OCI-LY1 (cell line): ENCODE measurements at regions not wholly inside any gene's neighbourhood (a gene's known extent, or its start where the extent isn't known, plus 50 kb on each side); places are given as distances from the start of the nearest gene placed in this dataset.

Source experiments
- H2AFZ ChIP-seq: fragments of 200-600 bp; sonication (generic), shearing (Covaris generic); 2 replicates; pipeline ENCODE4 v1.6.0; 2014; ENCODE audit warnings: antibody characterized with exemption, mild to moderate bottlenecking, low read length
- H3F3A ChIP-seq: fragments of 200-600 bp; sonication (generic), shearing (Covaris generic); 2 replicates; pipeline ENCODE4 v1.6.0; 2014; ENCODE audit warnings: mild to moderate bottlenecking, antibody characterized with exemption, low read length, moderate library complexity; ENCODE audit not compliant: insufficient read depth
- H3K27ac ChIP-seq: fragments of 200-600 bp; sonication (generic); 2 replicates; pipeline ENCODE4 v1.5.1; 2014; ENCODE audit warnings: low read length, mixed run types, mild to moderate bottlenecking, low read depth; ENCODE audit not compliant: poor library complexity, severe bottlenecking
- H3K27me3 ChIP-seq: fragments of 200-600 bp; sonication (generic); 2 replicates; pipeline ENCODE4 v1.6.0; 2014; ENCODE audit warnings: antibody characterized with exemption, mild to moderate bottlenecking, low read length, moderate library complexity; ENCODE audit not compliant: insufficient read depth
- H3K36me3 ChIP-seq: fragments of 200-600 bp; sonication (generic); 2 replicates; pipeline ENCODE4 v1.6.1; 2014; ENCODE audit warnings: mild to moderate bottlenecking, antibody characterized with exemption, low read length, moderate library complexity, mixed read lengths; ENCODE audit not compliant: insufficient read depth
- H3K4me1 ChIP-seq: fragments of 200-600 bp; sonication (generic); 2 replicates; pipeline ENCODE4 v1.5.1; 2014; ENCODE audit warnings: mild to moderate bottlenecking, low read length, moderate library complexity; ENCODE audit not compliant: insufficient read depth, severe bottlenecking
- H3K4me2 ChIP-seq: fragments of 200-600 bp; sonication (generic), shearing (Covaris generic); 2 replicates; pipeline ENCODE4 v1.6.1; 2014; ENCODE audit warnings: low read length
- H3K4me3 ChIP-seq: fragments of 200-600 bp; sonication (generic); 2 replicates; pipeline ENCODE4 v1.5.1; 2014; ENCODE audit warnings: low read length, low read depth, mild to moderate bottlenecking, mixed read lengths; ENCODE audit not compliant: poor library complexity, severe bottlenecking
- H3K79me2 ChIP-seq: fragments of 200-600 bp; shearing (Covaris generic); 2 replicates; pipeline ENCODE4 v1.6.1; 2016; ENCODE audit warnings: mixed run types, low read length, mixed read lengths; ENCODE audit not compliant: insufficient read depth
- H3K9ac ChIP-seq: fragments of 200-600 bp; sonication (generic), shearing (Covaris generic); 2 replicates; pipeline ENCODE4 v1.6.1; 2014; ENCODE audit warnings: mild to moderate bottlenecking, low read length, mixed read lengths
- H3K9me2 ChIP-seq: fragments of 200-600 bp; sonication (generic), shearing (Covaris generic); 2 replicates; pipeline ENCODE4 v1.6.1; 2014; ENCODE audit warnings: low read depth, mild to moderate bottlenecking, low read length, mixed read lengths
- H3K9me3 ChIP-seq: fragments of 200-600 bp; shearing (Covaris generic); 2 replicates; pipeline ENCODE4 v1.6.1; 2014; ENCODE audit warnings: low read length, mixed read lengths
- H4K20me1 ChIP-seq: fragments of 200-600 bp; sonication (generic), shearing (Covaris generic); 2 replicates; pipeline ENCODE4 v1.6.0; 2016; ENCODE audit warnings: mild to moderate bottlenecking, low read length; ENCODE audit not compliant: insufficient read depth
- EZH2 ChIP-seq: fragments of 200-600 bp; sonication (generic), shearing (Covaris generic); IDR thresholded peaks from 2 replicates; pipeline ENCODE4 v1.8.0; 2017; ENCODE audit warnings: borderline replicate concordance, mixed run types, mild to moderate bottlenecking, antibody characterized with exemption, low read length, moderate library complexity, mixed read lengths
- TF ChIP-seq, protein P1 (sequence below): fragments of 200-600 bp; sonication (generic), shearing (Covaris generic); IDR thresholded peaks from 2 replicates; pipeline ENCODE4 v1.5.1; 2017; ENCODE audit warnings: mild to moderate bottlenecking, antibody characterized with exemption, low read length, moderate library complexity, mixed read lengths

DNA sequence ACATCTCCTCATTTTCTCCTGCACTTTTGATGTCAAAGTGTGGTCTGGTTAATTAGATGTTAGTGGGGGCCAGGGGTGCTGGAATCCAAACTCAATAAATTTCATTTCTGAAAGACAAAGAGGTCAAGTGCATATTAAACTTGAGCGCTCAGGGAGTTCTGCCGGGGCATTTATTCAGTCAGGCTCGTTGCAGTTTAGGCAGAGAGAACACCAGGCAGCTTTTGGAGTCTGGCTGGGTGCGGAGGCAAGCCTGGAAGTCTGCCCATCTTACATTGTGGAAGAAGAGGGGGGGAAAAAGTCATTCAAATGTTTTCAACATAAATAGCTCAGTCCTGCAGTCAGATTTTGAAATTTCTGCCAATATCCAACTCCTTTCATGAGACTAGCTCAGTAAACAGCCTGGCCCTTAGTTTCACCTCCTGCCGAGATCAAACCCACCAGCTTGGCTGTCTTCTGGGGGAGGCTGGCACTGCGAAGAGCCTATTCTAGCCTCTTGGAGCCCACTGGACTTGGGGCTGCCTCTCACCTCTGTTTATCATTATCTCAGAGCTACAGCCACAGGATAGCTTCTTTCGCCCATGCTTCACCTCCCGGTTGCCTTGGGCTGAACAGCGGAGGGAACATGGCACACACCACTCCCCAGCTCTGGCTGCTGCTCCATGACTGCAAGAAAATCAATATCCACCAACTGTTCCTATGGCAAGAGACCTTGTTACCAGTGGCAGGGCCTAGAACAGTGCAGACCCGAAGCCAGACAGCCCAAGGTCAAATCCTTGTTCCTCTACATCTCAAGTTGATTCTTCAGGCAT lies 177.4 kb upstream of the CDH5 start:
- H3K9me3 ChIP-seq, result no peaks in the 10 kb centered on the region
- H3F3A ChIP-seq, result no peaks in the 10 kb centered on the region
- no peaks in the 10 kb centered on the region for H3K4me1 ChIP-seq
- H3K9me2 ChIP-seq, result no peaks in the 10 kb centered on the region
- no peak overlapping the region for H3K27ac ChIP-seq
- H3K27me3 ChIP-seq, result no peaks in the 10 kb centered on the region
- no peak overlapping the region for H2AFZ ChIP-seq
- no peaks in the 10 kb centered on the region for H3K79me2 ChIP-seq
- H4K20me1 ChIP-seq, result no peaks in the 10 kb centered on the region
- TF ChIP-seq, protein P1, sequence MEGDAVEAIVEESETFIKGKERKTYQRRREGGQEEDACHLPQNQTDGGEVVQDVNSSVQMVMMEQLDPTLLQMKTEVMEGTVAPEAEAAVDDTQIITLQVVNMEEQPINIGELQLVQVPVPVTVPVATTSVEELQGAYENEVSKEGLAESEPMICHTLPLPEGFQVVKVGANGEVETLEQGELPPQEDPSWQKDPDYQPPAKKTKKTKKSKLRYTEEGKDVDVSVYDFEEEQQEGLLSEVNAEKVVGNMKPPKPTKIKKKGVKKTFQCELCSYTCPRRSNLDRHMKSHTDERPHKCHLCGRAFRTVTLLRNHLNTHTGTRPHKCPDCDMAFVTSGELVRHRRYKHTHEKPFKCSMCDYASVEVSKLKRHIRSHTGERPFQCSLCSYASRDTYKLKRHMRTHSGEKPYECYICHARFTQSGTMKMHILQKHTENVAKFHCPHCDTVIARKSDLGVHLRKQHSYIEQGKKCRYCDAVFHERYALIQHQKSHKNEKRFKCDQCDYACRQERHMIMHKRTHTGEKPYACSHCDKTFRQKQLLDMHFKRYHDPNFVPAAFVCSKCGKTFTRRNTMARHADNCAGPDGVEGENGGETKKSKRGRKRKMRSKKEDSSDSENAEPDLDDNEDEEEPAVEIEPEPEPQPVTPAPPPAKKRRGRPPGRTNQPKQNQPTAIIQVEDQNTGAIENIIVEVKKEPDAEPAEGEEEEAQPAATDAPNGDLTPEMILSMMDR, result no peak
- TF ChIP-seq EZH2, result no peak
- no peaks in the 10 kb centered on the region for H3K36me3 ChIP-seq
- H3K4me3 ChIP-seq, result no peak overlapping the region
- H3K9ac ChIP-seq, result no peak overlapping the region
- H3K4me2 ChIP-seq, result no peak overlapping the region

DNA sequence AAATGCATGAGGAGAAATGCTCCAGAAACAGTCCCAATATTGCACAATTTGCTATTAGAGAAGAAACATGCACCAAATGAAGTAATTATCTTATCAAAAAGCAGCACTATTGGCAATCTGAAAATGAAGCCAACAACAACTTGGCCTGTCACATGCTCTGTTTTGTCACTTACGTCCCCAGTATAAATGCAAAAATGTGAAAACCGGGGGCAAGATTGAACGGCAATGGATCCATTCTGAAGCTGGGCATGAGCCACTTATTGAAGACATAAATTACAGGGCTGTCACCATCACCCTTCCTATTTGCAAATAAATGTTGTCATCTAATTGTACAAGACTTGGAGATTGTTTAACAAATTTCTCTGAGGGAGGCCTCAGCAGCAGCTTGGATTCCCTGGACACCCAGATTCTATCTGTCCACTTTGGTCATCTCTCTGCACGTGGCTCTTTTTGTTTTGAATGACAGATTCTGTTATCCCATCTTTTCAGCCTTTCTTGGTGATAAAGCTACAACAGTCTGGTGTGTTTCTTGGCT lies 180.2 kb upstream of the CDH5 start:
- Histone ChIP-seq H3K9me3 (no peaks in the 10 kb centered on the region), H3K27me3 (no peaks in the 10 kb centered on the region), H3K4me3 (no peak overlapping the region)

DNA sequence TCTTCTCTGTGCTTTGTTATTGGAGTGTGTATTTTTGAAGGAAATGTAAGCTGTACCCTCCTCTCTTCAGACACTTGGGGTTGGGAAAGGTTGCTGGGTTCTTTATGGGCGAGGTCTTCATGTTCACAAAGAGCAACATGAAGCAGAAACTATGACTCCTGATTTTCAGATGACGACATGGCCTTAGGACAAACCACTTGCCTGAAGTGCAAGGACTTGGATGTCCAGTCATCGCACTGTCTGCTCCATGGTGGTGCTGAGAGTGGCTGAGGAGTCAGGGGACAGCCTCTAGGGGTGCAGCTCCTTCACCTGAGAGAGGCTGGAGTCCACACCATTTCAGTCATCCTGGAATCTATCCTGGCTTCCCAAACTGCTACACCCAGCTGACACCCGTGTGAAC lies 183.9 kb upstream of the CDH5 start:
- no peaks in the 10 kb centered on the region for H3K9me3 ChIP-seq
- no peak overlapping the region for H3K9ac ChIP-seq
- no peak overlapping the region for H3K4me3 ChIP-seq
- no peaks in the 10 kb centered on the region for H3K36me3 ChIP-seq
- H3K27ac ChIP-seq, result no peak overlapping the region
- H3F3A ChIP-seq, result no peaks in the 10 kb centered on the region
- H3K27me3 ChIP-seq, result no peaks in the 10 kb centered on the region
- H3K4me1 ChIP-seq, result no peaks in the 10 kb centered on the region
- no peaks in the 10 kb centered on the region for H3K79me2 ChIP-seq
- H4K20me1 ChIP-seq, result no peaks in the 10 kb centered on the region
- no peaks in the 10 kb centered on the region for H3K9me2 ChIP-seq
- H2AFZ ChIP-seq, result no peak overlapping the region
- TF ChIP-seq, protein P1, result no peak
- TF ChIP-seq EZH2, result no peak
- H3K4me2 ChIP-seq, result no peak overlapping the region

More for the DNA sequence above, 180.2 kb upstream of the CDH5 start:
- no peak overlapping the region for H3K4me2 ChIP-seq
- no peaks in the 10 kb centered on the region for H3K4me1 ChIP-seq
- H3K36me3 ChIP-seq, result no peaks in the 10 kb centered on the region
- no peaks in the 10 kb centered on the region for H3F3A ChIP-seq
- no peak overlapping the region for H3K27ac ChIP-seq
- no peak for TF ChIP-seq EZH2
- TF ChIP-seq, protein P1, result no peak
- H2AFZ ChIP-seq, result no peak overlapping the region
- no peaks in the 10 kb centered on the region for H3K9me2 ChIP-seq
- H3K79me2 ChIP-seq, result no peaks in the 10 kb centered on the region
- H4K20me1 ChIP-seq, result no peaks in the 10 kb centered on the region
- no peak overlapping the region for H3K9ac ChIP-seq
